CD8-positive, alpha-beta memory T cell (primary cell): ENCODE measurements at regions not wholly inside any gene's neighbourhood (a gene's known extent, or its start where the extent isn't known, plus 50 kb on each side); places are given as distances from the start of the nearest gene placed in this dataset.

Source experiments
- CTCF ChIA-PET: fragments of 350-600 bp; sonication (Branson Sonifier 250); formaldehyde crosslinking; loops from one replicate; lab custom pipeline; 2021; ENCODE audit warnings: antibody characterized with exemption; lab: Charles Lee
- POLR2A ChIA-PET: fragments of 350-600 bp; sonication (Branson Sonifier 250); formaldehyde crosslinking; loops from one replicate; lab custom pipeline; 2021; ENCODE audit warnings: antibody characterized with exemption; lab: Charles Lee
- DNase-seq, 5 donors: peaks; one replicate each; pipeline versions ENCODE4 v3.0.0 to v3.0.0-alpha.2; 2020 to 2022; ENCODE audit warnings: mixed read lengths in 1 of 5
- H3K27ac ChIP-seq: one replicate; pipeline ENCODE4 v1.7.0; 2013; ENCODE audit warnings: low read depth, mild to moderate bottlenecking, low read length, moderate library complexity
- H3K27me3 ChIP-seq: 2 replicates; pipeline ENCODE4 v1.7.0; 2013; ENCODE audit warnings: low read length, mild to moderate bottlenecking; ENCODE audit not compliant: insufficient read depth, poor library complexity, severe bottlenecking
- H3K36me3 ChIP-seq: 2 replicates; pipeline ENCODE4 v1.7.0; 2013; ENCODE audit warnings: mild to moderate bottlenecking, low read length, moderate library complexity; ENCODE audit not compliant: insufficient read depth
- H3K4me1 ChIP-seq: 2 replicates; pipeline ENCODE4 v1.7.0; 2013; ENCODE audit warnings: mild to moderate bottlenecking, low read length, moderate library complexity; ENCODE audit not compliant: insufficient read depth
- H3K4me3 ChIP-seq: 2 replicates; pipeline ENCODE4 v1.7.0; 2013; ENCODE audit warnings: mild to moderate bottlenecking, low read length
- H3K9me3 ChIP-seq: 2 replicates; pipeline ENCODE4 v1.7.0; 2013; ENCODE audit warnings: mild to moderate bottlenecking, low read length
- H3K27ac Mint-ChIP-seq, 8 donors: one replicate each; pipeline ENCODE4 v1.8.0; 2020 to 2021; ENCODE audit warnings: mixed read lengths in 8 of 8, mild to moderate bottlenecking in 6 of 8, inconsistent platforms in 3 of 8, moderate library complexity in 3 of 8
- H3K27me3 Mint-ChIP-seq, 2 donors: one replicate each; pipeline ENCODE4 v1.8.0; 2020 to 2021; ENCODE audit warnings: mixed read lengths in 2 of 2, mild to moderate bottlenecking in 1 of 2, moderate library complexity in 1 of 2
- H3K36me3 Mint-ChIP-seq, 3 donors: one replicate each; pipeline ENCODE4 v1.8.0; 2020 to 2021; ENCODE audit warnings: mixed read lengths in 3 of 3, inconsistent platforms in 1 of 3, mild to moderate bottlenecking in 1 of 3
- H3K4me1 Mint-ChIP-seq, 3 donors: one replicate each; pipeline ENCODE4 v1.8.0; 2020 to 2021; ENCODE audit warnings: mixed read lengths in 3 of 3, inconsistent platforms in 1 of 3, mild to moderate bottlenecking in 1 of 3
- H3K4me3 Mint-ChIP-seq, 7 donors: one replicate each; pipeline ENCODE4 v1.8.0; 2020 to 2021; ENCODE audit warnings: mixed read lengths in 7 of 7, mild to moderate bottlenecking in 6 of 7, moderate library complexity in 4 of 7, inconsistent platforms in 2 of 7
- H3K9me3 Mint-ChIP-seq, 5 donors: one replicate each; pipeline ENCODE4 v1.8.0; 2020 to 2022; ENCODE audit warnings: mixed read lengths in 5 of 5, mild to moderate bottlenecking in 3 of 5, moderate library complexity in 2 of 5, inconsistent platforms in 1 of 5

DNA sequence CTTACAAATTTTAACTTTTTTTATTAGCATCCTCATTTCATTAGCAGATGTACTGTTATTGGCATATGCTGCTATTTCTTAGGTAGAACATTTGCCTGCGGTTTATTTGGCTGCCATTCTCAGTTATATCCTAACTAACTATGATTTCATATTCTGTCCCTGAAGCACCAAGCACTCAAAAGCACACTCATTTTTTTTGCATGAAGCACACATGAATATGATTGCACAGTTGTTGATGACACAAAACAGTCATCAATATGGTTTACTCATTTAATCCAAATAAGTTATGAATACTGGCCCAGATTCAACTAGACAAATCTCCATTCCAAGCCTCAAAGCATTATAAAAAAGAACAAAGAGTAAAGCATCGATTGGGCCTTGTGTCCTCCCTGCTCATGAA, 129.4 kb upstream of the CNTNAP5 start:
- H3K36me3 ChIP-seq = no peaks in the 10 kb centered on the region
- no peak overlapping the region for H3K27ac ChIP-seq
- no peak overlapping the region for H3K4me3 ChIP-seq
- POLR2A ChIA-PET = no interaction called here
- CTCF ChIA-PET = no interaction called here
- Mint-ChIP-seq H3K4me1 (no peaks in the 10 kb centered on the region), H3K36me3 (no peaks in the 10 kb centered on the region), H3K27ac (no peak overlapping the region), H3K27me3 (no peaks in the 10 kb centered on the region), H3K4me3 (no peak overlapping the region), H3K9me3 (peaks cover 13 to 43% (median 22%) of the 10 kb centered on the region in 5 donors)
- no peak for DNase-seq
- H3K27me3 ChIP-seq = no peaks in the 10 kb centered on the region
- H3K9me3 ChIP-seq = no peaks in the 10 kb centered on the region
- no peaks in the 10 kb centered on the region for H3K4me1 ChIP-seq

- Histone ChIP-seq H3K4me3 (no peak overlapping the region), H3K4me1 (no peaks in the 10 kb centered on the region), H3K36me3 (no peaks in the 10 kb centered on the region), H3K27ac (no peak overlapping the region), H3K9me3 (no peaks in the 10 kb centered on the region), H3K27me3 (no peaks in the 10 kb centered on the region)
- no peak overlapping the region for H3K4me3 Mint-ChIP-seq
- H3K27me3 Mint-ChIP-seq = no peaks in the 10 kb centered on the region
- no peaks in the 10 kb centered on the region for H3K36me3 Mint-ChIP-seq
- ChIA-PET POLR2A (no interaction called here), CTCF (no interaction called here)
- no peak overlapping the region for H3K27ac Mint-ChIP-seq
- no peak for DNase-seq
- no peaks in the 10 kb centered on the region for H3K4me1 Mint-ChIP-seq
- H3K9me3 Mint-ChIP-seq = peaks cover 8 to 51% (median 12%) of the 10 kb centered on the region in 5 donors
These were observed 123.8 kb upstream of the CNTNAP5 start for GRCh38 chr2:123901256-123901655.

GRCh38 chr2:123906361-123906760, 118.7 kb upstream of the CNTNAP5 start:
- no peak overlapping the region for H3K4me3 ChIP-seq
- no peak overlapping the region for H3K4me3 Mint-ChIP-seq
- no peaks in the 10 kb centered on the region for H3K4me1 ChIP-seq
- no peaks in the 10 kb centered on the region for H3K36me3 Mint-ChIP-seq
- H3K27ac ChIP-seq = no peak overlapping the region
- no peaks in the 10 kb centered on the region for H3K36me3 ChIP-seq
- H3K27me3 ChIP-seq = no peaks in the 10 kb centered on the region
- peaks cover 10 to 39% (median 16%) of the 10 kb centered on the region in 5 donors for H3K9me3 Mint-ChIP-seq
- H3K27ac Mint-ChIP-seq = no peak overlapping the region
- no peak for DNase-seq
- ChIA-PET CTCF (no interaction called here), POLR2A (no interaction called here)
- no peaks in the 10 kb centered on the region for H3K9me3 ChIP-seq
- peaks cover 0 to 1% of the 10 kb centered on the region in 2 donors for H3K27me3 Mint-ChIP-seq
- H3K4me1 Mint-ChIP-seq = no peaks in the 10 kb centered on the region

DNA sequence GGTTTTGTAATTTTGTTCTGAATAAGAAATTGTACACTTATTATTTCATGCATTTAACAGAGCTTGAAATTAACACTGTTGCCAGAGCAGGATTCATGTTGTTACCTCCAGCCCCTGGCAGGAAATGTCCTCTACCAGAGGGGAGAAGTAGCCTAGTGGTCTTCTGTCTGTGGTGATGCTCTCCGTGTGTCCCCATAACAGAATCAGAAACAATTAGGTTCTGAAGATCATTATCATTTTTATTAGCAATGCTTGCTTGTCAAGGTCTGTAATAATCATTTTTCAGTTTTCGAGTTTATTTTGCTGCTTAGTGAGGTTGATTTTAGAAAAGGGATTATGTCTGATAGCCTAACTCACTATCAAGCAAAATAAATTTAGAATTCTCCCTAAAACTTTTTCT, 116.6 kb upstream of the CNTNAP5 start:
- ChIA-PET POLR2A (no interaction called here), CTCF (no interaction called here)
- H3K4me3 Mint-ChIP-seq = no peak overlapping the region
- no peaks in the 10 kb centered on the region for H3K4me1 Mint-ChIP-seq
- H3K4me1 ChIP-seq = no peaks in the 10 kb centered on the region
- H3K9me3 Mint-ChIP-seq = peaks cover 4 to 24% (median 17%) of the 10 kb centered on the region in 5 donors
- no peaks in the 10 kb centered on the region for H3K9me3 ChIP-seq
- peaks cover 0 to 1% of the 10 kb centered on the region in 2 donors for H3K27me3 Mint-ChIP-seq
- H3K27me3 ChIP-seq = no peaks in the 10 kb centered on the region
- no peak overlapping the region for H3K4me3 ChIP-seq
- no peak for DNase-seq
- H3K36me3 Mint-ChIP-seq = no peaks in the 10 kb centered on the region
- no peak overlapping the region for H3K27ac ChIP-seq
- no peak overlapping the region for H3K27ac Mint-ChIP-seq
- no peaks in the 10 kb centered on the region for H3K36me3 ChIP-seq

- H3K9me3 ChIP-seq = no peaks in the 10 kb centered on the region
- no peaks in the 10 kb centered on the region for H3K27me3 ChIP-seq
- POLR2A ChIA-PET = no interaction called here
- no peaks in the 10 kb centered on the region for H3K4me1 ChIP-seq
- no peak for DNase-seq
- no peak overlapping the region for H3K27ac Mint-ChIP-seq
- H3K27me3 Mint-ChIP-seq = no peaks in the 10 kb centered on the region
- CTCF ChIA-PET = no interaction called here
- H3K9me3 Mint-ChIP-seq = peaks cover 4 to 24% (median 8%) of the 10 kb centered on the region in 5 donors
- H3K36me3 Mint-ChIP-seq = no peaks in the 10 kb centered on the region
- H3K4me3 ChIP-seq = no peak overlapping the region
- no peaks in the 10 kb centered on the region for H3K36me3 ChIP-seq
- H3K4me1 Mint-ChIP-seq = no peaks in the 10 kb centered on the region
- H3K27ac ChIP-seq = no peak overlapping the region
- H3K4me3 Mint-ChIP-seq = no peak overlapping the region
These were observed 112.9 kb upstream of the CNTNAP5 start for GRCh38 chr2:123912171-123912570.

GRCh38 chr2:123913143-123913735, 111.8 kb upstream of the CNTNAP5 start:
- H3K36me3 Mint-ChIP-seq = no peaks in the 10 kb centered on the region
- peak overlapping the region in 1 of 8 donors; percentile 70 for H3K27ac Mint-ChIP-seq
- H3K9me3 Mint-ChIP-seq = peaks cover 4 to 27% (median 8%) of the 10 kb centered on the region in 5 donors

GRCh38 chr2:123915380-123915779, 109.7 kb upstream of the CNTNAP5 start:
- Mint-ChIP-seq H3K4me1 (no peaks in the 10 kb centered on the region), H3K36me3 (no peaks in the 10 kb centered on the region), H3K27ac (no peak overlapping the region), H3K9me3 (peaks cover 0 to 30% (median 5%) of the 10 kb centered on the region in 5 donors), H3K27me3 (no peaks in the 10 kb centered on the region), H3K4me3 (no peak overlapping the region)
- ChIA-PET CTCF (no interaction called here), POLR2A (no interaction called here)
- DNase-seq = no peak
- H3K27me3 ChIP-seq = no peaks in the 10 kb centered on the region
- H3K4me3 ChIP-seq = no peak overlapping the region
- no peaks in the 10 kb centered on the region for H3K36me3 ChIP-seq
- no peak overlapping the region for H3K27ac ChIP-seq
- no peaks in the 10 kb centered on the region for H3K9me3 ChIP-seq
- H3K4me1 ChIP-seq = no peaks in the 10 kb centered on the region

More at GRCh38 chr2:123913143-123913735, 111.8 kb upstream of the CNTNAP5 start:
- H3K4me1 ChIP-seq = no peaks in the 10 kb centered on the region
- no peaks in the 10 kb centered on the region for H3K9me3 ChIP-seq
- no peak overlapping the region for H3K27ac ChIP-seq
- Mint-ChIP-seq H3K27me3 (no peaks in the 10 kb centered on the region), H3K4me1 (no peaks in the 10 kb centered on the region), H3K4me3 (no peak overlapping the region)
- no peak for DNase-seq
- H3K27me3 ChIP-seq = no peaks in the 10 kb centered on the region
- ChIA-PET CTCF (no interaction called here), POLR2A (no interaction called here)
- no peak overlapping the region for H3K4me3 ChIP-seq
- no peaks in the 10 kb centered on the region for H3K36me3 ChIP-seq

- Mint-ChIP-seq H3K36me3 (no peaks in the 10 kb centered on the region), H3K27ac (no peak overlapping the region)
- CTCF ChIA-PET = no interaction called here
These were observed 109.0 kb upstream of the CNTNAP5 start for GRCh38 chr2:123916051-123916450.

More at GRCh38 chr2:123916051-123916450, 109.0 kb upstream of the CNTNAP5 start:
- H3K4me3 ChIP-seq = no peak overlapping the region
- POLR2A ChIA-PET = no interaction called here
- DNase-seq = no peak
- no peaks in the 10 kb centered on the region for H3K4me1 Mint-ChIP-seq
- H3K4me1 ChIP-seq = no peaks in the 10 kb centered on the region
- peaks cover 2 to 32% (median 7%) of the 10 kb centered on the region in 5 donors for H3K9me3 Mint-ChIP-seq
- no peaks in the 10 kb centered on the region for H3K27me3 ChIP-seq
- no peak overlapping the region for H3K4me3 Mint-ChIP-seq
- H3K27ac ChIP-seq = no peak overlapping the region
- H3K36me3 ChIP-seq = no peaks in the 10 kb centered on the region
- H3K27me3 Mint-ChIP-seq = no peaks in the 10 kb centered on the region
- no peaks in the 10 kb centered on the region for H3K9me3 ChIP-seq
